Liver (tissue), 3 donors: ENCODE measurements at regions not wholly inside any gene's neighbourhood (a gene's known extent, or its start where the extent isn't known, plus 50 kb on each side); places are given as distances from the start of the nearest gene placed in this dataset.

ENCODE experiments used
- ATF3 ChIP-seq: IDR thresholded peaks from 2 replicates; pipeline ENCODE4 v1.6.1; 2016; ENCODE audit warnings: antibody characterized with exemption
- CTCF ChIP-seq: fragments of 150-350 bp; IDR thresholded peaks from 2 replicates; pipeline ENCODE4 v1.5.1; 2017; ENCODE audit warnings: improper control_type of control experiment, low read depth, low read length; ENCODE audit not compliant: missing input control
- EGR1 ChIP-seq, 2 donors: IDR thresholded peaks; 2 replicates each; pipeline ENCODE4 v1.6.1; 2016 to 2018; ENCODE audit warnings: antibody characterized with exemption in 2 of 2, low read depth in 2 of 2
- GABPA ChIP-seq, 2 donors: IDR thresholded peaks in 1 of 2; conservative IDR thresholded peaks in 1 of 2; 2 replicates each; pipeline ENCODE4 v1.6.1; 2016; ENCODE audit warnings: antibody characterized with exemption in 2 of 2, mild to moderate bottlenecking in 1 of 2, moderate library complexity in 1 of 2
- JUND ChIP-seq, 2 donors: IDR thresholded peaks; 2 replicates each; pipeline ENCODE4 v1.6.1; 2016; ENCODE audit warnings: antibody characterized with exemption in 2 of 2
- MAX ChIP-seq: IDR thresholded peaks from 2 replicates; pipeline ENCODE4 v1.6.1; 2016; ENCODE audit warnings: antibody characterized with exemption
- RAD21 ChIP-seq, 2 donors: IDR thresholded peaks; 2 replicates each; pipeline ENCODE4 v1.6.1; 2016; ENCODE audit warnings: antibody characterized with exemption in 2 of 2, mild to moderate bottlenecking in 2 of 2
- REST ChIP-seq: IDR thresholded peaks from 2 replicates; pipeline ENCODE4 v1.6.1; 2016; ENCODE audit warnings: antibody characterized with exemption, mild to moderate bottlenecking
- RXRA ChIP-seq, 2 donors: IDR thresholded peaks; 2 replicates each; pipeline ENCODE4 v1.6.1; 2017 to 2018; ENCODE audit warnings: antibody characterized with exemption in 2 of 2, mild to moderate bottlenecking in 1 of 2
- SP1 ChIP-seq: IDR thresholded peaks from 2 replicates; pipeline ENCODE4 v1.6.1; 2018; ENCODE audit warnings: antibody characterized with exemption, mild to moderate bottlenecking
- TAF1 ChIP-seq: conservative IDR thresholded peaks from 2 replicates; pipeline ENCODE4 v1.6.1; 2016; ENCODE audit warnings: antibody characterized with exemption, mild to moderate bottlenecking
- YY1 ChIP-seq: IDR thresholded peaks from 2 replicates; pipeline ENCODE4 v1.6.1; 2016; ENCODE audit warnings: antibody characterized with exemption, mild to moderate bottlenecking
- ZBTB33 ChIP-seq: IDR thresholded peaks from 2 replicates; pipeline ENCODE4 v1.6.1; 2016; ENCODE audit warnings: antibody characterized with exemption
- donor health status: healthy.
- donor health status: healthy.

- TF ChIP-seq CTCF = no peak
- TF ChIP-seq ZBTB33 = no peak
- TF ChIP-seq RXRA (IDR thresholded peaks at IDR 0.05) = no peak
- no peak for TF ChIP-seq RAD21 (IDR thresholded peaks at IDR 0.05)
- no peak for TF ChIP-seq MAX
- no peak for TF ChIP-seq YY1
- no peak for TF ChIP-seq GABPA (IDR thresholded peaks at IDR 0.05 in 1 of 2, conservative IDR thresholded peaks at IDR 0.05 in 1 of 2)
- TF ChIP-seq ATF3 = no peak
- TF ChIP-seq EGR1 (IDR thresholded peaks at IDR 0.05; ENCODE audit: low read depth in 2 of 2) = no peak
- TF ChIP-seq REST = no peak
- TF ChIP-seq TAF1 = no peak
- TF ChIP-seq SP1 = no peak
- no peak for TF ChIP-seq JUND (IDR thresholded peaks at IDR 0.05)
These were observed 137.5 kb downstream of the NUAK1 start for GRCh38 chr12:106001105-106001836.
